ENCODE measurements at regions not wholly inside any gene's neighbourhood (a gene's known extent, or its start where the extent isn't known, plus 50 kb on each side); places are given as distances from the start of the nearest gene placed in this dataset.

GRCh38 chr3:180321534-180321933 lies 280.4 kb upstream of the TTC14 start:
- no peak for TF ChIP-seq CTCF (IDR thresholded peaks at IDR 0.05)
- TF ChIP-seq SIN3A (IDR thresholded peaks at IDR 0.05; ENCODE audit: borderline replicate concordance, low read depth, low read length), result no peak
- TF ChIP-seq, protein P1, sequence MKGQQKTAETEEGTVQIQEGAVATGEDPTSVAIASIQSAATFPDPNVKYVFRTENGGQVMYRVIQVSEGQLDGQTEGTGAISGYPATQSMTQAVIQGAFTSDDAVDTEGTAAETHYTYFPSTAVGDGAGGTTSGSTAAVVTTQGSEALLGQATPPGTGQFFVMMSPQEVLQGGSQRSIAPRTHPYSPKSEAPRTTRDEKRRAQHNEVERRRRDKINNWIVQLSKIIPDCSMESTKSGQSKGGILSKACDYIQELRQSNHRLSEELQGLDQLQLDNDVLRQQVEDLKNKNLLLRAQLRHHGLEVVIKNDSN (IDR thresholded peaks at IDR 0.05; ENCODE audit: borderline replicate concordance, low read depth), result no peak
- TF ChIP-seq SMC3 (IDR thresholded peaks at IDR 0.05; ENCODE audit: low read depth, low read length), result no peak
- no peak for TF ChIP-seq TEAD4 (IDR thresholded peaks at IDR 0.05; ENCODE audit: borderline replicate concordance, insufficient read depth)
- TF ChIP-seq YY1 (IDR thresholded peaks at IDR 0.05; ENCODE audit: low read depth), result no peak
- no peak for TF ChIP-seq CHD2 (IDR thresholded peaks at IDR 0.05; ENCODE audit: low read length, partially characterized antibody)
- no peak for TF ChIP-seq RFX5 (IDR thresholded peaks at IDR 0.05; ENCODE audit: low read length)
- no peak for TF ChIP-seq FOXM1 (IDR thresholded peaks at IDR 0.05; ENCODE audit: low read depth)
- TF ChIP-seq FOSL2 (IDR thresholded peaks at IDR 0.05; ENCODE audit: borderline replicate concordance, low read depth), result no peak
- no peak for TF ChIP-seq RAD21 (IDR thresholded peaks at IDR 0.05; ENCODE audit: low read length)
- TF ChIP-seq POLR2AphosphoS5 (IDR thresholded peaks at IDR 0.05; ENCODE audit: low read depth, low read length), result no peak

Data from SK-N-SH (cell line).